Activated naive CD4-positive, alpha-beta T cell treated with anti-CD3 and anti-CD28 coated beads, Interleukin-2, amount 10 ng/mL, durations not matched to agents 7 days and 5 days (primary cell): ENCODE measurements at regions not wholly inside any gene's neighbourhood (a gene's known extent, or its start where the extent isn't known, plus 50 kb on each side); places are given as distances from the start of the nearest gene placed in this dataset.

ENCODE experiments used
- CTCF ChIA-PET: fragments of 350-600 bp; sonication (Branson Sonifier 250); formaldehyde crosslinking; loops from one replicate; lab custom pipeline; 2021; ENCODE audit warnings: antibody characterized with exemption; lab: Charles Lee
- DNase-seq: peaks from one replicate; pipeline ENCODE4 v3.0.0-alpha.2; 2020
- H3K27ac Mint-ChIP-seq: one replicate; pipeline ENCODE4 v1.8.0; 2021; ENCODE audit warnings: mild to moderate bottlenecking, moderate library complexity, mixed read lengths
- H3K27me3 Mint-ChIP-seq: one replicate; pipeline ENCODE4 v1.8.0; 2021; ENCODE audit warnings: mild to moderate bottlenecking, mixed read lengths
- H3K36me3 Mint-ChIP-seq: one replicate; pipeline ENCODE4 v1.8.0; 2021; ENCODE audit warnings: mixed read lengths
- H3K4me1 Mint-ChIP-seq: one replicate; pipeline ENCODE4 v1.8.0; 2021; ENCODE audit warnings: mixed read lengths
- H3K4me3 Mint-ChIP-seq: one replicate; pipeline ENCODE4 v1.8.0; 2021; ENCODE audit warnings: mild to moderate bottlenecking, moderate library complexity, mixed read lengths
- H3K9me3 Mint-ChIP-seq: one replicate; pipeline ENCODE4 v1.8.0; 2021; ENCODE audit warnings: mixed read lengths

DNA sequence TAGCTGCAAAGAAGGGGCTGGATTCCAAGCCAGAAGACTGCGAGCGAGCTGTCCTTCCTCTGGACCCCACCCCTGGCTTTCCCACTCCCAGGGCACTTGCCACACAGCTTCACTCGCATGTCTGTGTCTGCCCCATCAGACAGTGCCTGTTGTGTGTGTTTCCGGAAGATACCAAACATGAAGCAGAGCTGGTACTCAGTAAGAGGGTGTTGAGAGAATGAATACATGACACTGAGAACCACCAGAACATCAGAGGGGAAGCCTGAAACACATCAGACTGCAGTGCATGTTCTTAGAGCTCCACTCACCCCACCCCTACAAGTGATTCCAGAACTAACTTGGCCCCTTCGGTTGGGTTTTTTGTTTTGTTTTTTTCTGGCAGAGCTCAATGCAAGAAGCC lies 181.5 kb downstream of the TTC32 start:
- CTCF ChIA-PET = interaction anchor here (1.4 kb wide), 1 partner anchor 14 kb away, joined by 3 read pairs; no protein-coding TSS in a partner anchor

DNA sequence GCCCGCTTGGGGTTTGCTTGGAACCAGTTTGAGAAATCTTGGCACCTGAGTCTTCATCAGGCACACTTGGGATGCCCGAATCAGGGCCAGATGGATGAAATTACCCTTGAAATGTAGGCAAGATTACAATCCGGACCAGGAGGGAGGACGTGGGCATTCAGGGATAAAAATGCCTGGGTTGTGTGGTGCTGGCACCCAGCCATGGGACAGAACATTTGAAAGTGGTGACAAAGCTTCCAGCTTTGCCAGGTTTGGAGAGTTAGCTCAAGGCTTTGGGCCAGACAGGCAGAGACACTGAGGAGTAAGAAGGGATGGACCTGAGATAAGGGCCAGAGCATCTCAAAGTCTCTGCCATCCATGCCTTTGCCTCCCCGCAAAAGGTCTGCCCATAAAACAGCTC lies 182.2 kb downstream of the TTC32 start:
- DNase-seq = no peak
- no peak overlapping the region for H3K4me3 Mint-ChIP-seq
- no peak overlapping the region for H3K27ac Mint-ChIP-seq
- CTCF ChIA-PET = interaction anchor here (1.4 kb wide), 1 partner anchor 14 kb away, joined by 3 read pairs; no protein-coding TSS in a partner anchor
- H3K4me1 Mint-ChIP-seq = no peaks in the 10 kb centered on the region
- H3K9me3 Mint-ChIP-seq = no peaks in the 10 kb centered on the region
- H3K36me3 Mint-ChIP-seq = no peaks in the 10 kb centered on the region
- H3K27me3 Mint-ChIP-seq = peaks cover 6% of the 10 kb centered on the region

More for the DNA sequence above, 181.5 kb downstream of the TTC32 start:
- Mint-ChIP-seq H3K4me1 (no peaks in the 10 kb centered on the region), H3K27me3 (peaks cover 6% of the 10 kb centered on the region), H3K4me3 (no peak overlapping the region), H3K9me3 (no peaks in the 10 kb centered on the region), H3K36me3 (no peaks in the 10 kb centered on the region), H3K27ac (no peak overlapping the region)
- no peak for DNase-seq

DNA sequence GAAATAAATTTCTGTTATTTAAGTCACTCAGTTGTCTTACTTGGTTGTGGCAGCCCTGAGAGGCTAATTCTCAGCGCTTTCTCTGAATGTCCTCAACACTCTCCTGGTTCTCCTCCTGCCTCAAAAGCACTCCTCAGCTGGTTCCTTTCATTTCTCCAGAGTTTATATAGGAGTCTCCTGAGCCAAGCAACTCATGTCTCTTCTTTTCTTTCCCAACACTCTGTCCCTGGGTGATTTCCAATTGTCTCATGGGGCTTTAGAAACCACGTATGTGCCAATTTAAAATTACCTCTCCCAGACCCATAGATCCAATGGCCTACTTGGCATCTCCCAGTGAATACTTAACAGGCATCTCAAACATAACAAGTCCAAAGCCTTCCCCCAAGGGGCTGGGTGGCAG lies 184.3 kb downstream of the TTC32 start:
- no peak for DNase-seq
- Mint-ChIP-seq H3K36me3 (no peaks in the 10 kb centered on the region), H3K4me3 (no peak overlapping the region), H3K27me3 (peaks cover 9% of the 10 kb centered on the region), H3K4me1 (no peaks in the 10 kb centered on the region), H3K9me3 (no peaks in the 10 kb centered on the region), H3K27ac (no peak overlapping the region)
- CTCF ChIA-PET = no interaction called here

DNA sequence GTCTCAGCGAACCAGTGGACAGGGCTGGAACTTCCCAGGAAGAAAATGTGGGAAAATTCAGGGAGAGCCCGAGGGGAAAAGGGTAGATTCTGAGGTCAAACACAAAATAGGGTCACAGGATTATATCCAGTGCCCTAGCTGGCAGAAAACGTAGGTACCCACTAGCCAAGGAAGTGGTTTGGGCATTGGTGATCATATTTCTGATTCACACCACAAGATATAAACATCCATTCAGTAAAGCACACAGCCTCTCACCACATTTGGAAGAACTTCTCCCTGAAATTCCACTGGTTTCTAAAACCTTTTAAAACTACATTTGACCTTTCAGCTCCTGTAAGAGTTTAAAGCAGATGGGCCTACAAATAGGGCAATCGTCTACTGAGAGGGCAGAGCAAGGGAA lies 186.9 kb downstream of the TTC32 start:
- Mint-ChIP-seq H3K27me3 (peaks cover 9% of the 10 kb centered on the region), H3K27ac (no peak overlapping the region), H3K4me1 (no peaks in the 10 kb centered on the region), H3K9me3 (no peaks in the 10 kb centered on the region), H3K36me3 (no peaks in the 10 kb centered on the region), H3K4me3 (no peak overlapping the region)
- CTCF ChIA-PET = no interaction called here
- no peak for DNase-seq

DNA sequence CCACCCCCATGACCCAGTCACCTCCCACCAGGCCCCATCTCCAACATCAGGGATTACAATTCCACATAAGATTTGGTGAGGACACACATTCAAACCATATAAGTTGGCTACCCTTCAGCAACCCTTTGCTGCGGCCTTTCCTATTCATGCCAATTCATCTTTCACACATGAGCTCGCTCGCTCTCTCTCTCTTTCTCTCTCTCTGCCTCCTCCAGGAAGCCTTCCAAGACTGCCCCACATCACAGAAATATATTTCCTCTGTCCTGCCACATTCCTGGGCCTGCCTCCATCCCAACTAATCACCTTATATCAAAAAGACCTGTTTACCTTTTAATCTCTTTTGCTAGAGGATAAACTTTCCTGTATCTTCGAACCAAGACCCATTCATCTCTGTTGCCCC lies 188.9 kb downstream of the TTC32 start:
- no peak for DNase-seq
- Mint-ChIP-seq H3K27me3 (peaks cover 9% of the 10 kb centered on the region), H3K36me3 (no peaks in the 10 kb centered on the region), H3K27ac (no peak overlapping the region), H3K4me1 (no peaks in the 10 kb centered on the region), H3K4me3 (no peak overlapping the region), H3K9me3 (no peaks in the 10 kb centered on the region)
- CTCF ChIA-PET = no interaction called here

DNA sequence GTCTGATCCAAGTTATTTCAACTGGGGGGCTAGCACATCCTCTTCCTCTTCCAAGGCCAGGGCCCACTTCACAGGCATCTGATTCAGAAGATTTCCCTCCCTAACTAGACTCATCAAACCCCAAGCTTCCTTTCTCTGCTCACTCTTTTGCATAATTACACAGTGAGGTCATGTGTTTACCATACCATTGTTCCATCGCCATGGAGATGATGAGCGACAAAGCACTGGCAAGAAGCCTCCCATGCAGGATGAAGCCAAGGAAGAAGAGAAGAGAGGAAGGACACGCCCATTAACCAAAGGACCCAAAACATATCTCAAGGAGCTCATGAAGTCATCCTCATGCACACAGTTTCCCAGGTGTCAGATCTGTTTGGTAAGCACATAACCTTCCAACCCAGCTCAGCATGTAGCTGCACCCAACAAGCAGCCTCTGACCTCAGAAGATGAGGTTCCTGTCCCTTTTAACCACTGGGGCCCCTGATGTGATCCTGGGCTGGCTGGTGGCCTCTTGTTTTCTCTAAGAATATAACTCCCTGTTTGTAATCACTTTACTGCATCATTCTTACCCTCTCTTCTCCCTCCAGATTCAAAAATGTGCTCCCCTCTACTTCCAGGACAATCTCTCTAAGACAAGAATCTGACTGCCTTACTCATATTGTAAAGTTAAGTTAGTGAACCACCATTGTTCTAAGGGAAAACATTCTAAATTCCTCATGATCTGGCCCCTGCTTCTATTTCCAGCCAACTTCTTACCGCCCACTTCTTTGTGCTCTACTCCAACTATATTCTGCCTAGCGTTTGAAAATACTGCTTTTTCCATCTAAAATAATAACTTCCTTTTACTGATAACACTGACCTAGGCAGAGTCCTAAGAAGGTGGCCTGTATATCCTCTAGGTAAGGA lies 190.1 kb downstream of the TTC32 start:
- Mint-ChIP-seq H3K4me1 (no peaks in the 10 kb centered on the region), H3K27ac (no peak overlapping the region), H3K27me3 (peaks cover 7% of the 10 kb centered on the region), H3K36me3 (no peaks in the 10 kb centered on the region), H3K9me3 (no peaks in the 10 kb centered on the region), H3K4me3 (no peak overlapping the region)
- CTCF ChIA-PET = no interaction called here
- DNase-seq = no peak

DNA sequence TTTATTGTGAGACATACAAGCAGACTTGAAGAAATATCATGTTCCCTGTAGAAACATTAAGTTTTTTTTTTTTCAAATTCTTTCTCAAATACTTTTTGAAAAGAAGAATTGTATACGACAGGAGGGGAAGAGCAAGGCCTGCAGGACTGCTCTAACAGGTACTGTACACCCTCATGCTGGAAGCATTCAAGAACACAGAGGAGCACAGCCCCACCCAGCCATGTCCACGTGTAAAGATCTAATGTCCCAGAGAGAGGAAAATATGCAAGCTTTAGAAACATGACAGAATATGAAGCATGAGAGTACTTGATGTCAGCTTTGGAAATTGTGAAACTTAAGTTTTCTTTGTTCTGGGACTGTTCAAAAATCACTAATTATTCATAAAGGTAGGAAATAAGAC lies 191.6 kb downstream of the TTC32 start:
- DNase-seq = no peak
- Mint-ChIP-seq H3K9me3 (no peaks in the 10 kb centered on the region), H3K27ac (no peak overlapping the region), H3K4me1 (no peaks in the 10 kb centered on the region), H3K4me3 (no peak overlapping the region), H3K36me3 (no peaks in the 10 kb centered on the region), H3K27me3 (peaks cover 7% of the 10 kb centered on the region)
- CTCF ChIA-PET = interaction anchor here (0.6 kb wide), 1 partner anchor 226 kb away, joined by 3 read pairs; no protein-coding TSS in a partner anchor

DNA sequence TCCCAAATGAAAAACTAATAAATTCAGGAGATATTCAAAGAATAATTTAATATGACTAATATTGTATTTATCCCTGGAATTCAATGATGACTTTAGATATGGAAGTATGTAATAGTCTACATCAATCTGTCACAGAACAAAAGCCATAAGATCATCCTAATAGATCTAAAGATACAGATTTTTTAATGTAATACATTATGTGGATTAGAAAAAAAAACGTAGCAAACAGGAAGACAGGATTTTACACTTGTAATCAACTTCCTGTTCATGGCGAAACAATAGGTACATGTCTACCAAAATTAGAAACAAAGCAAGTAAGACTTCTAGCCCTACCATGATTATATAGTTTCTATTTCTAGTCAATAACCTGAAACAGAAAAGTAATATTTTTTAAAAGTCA lies 192.2 kb downstream of the TTC32 start:
- CTCF ChIA-PET = interaction anchor here (0.6 kb wide), 1 partner anchor 227 kb away, joined by 3 read pairs; no protein-coding TSS in a partner anchor

DNA sequence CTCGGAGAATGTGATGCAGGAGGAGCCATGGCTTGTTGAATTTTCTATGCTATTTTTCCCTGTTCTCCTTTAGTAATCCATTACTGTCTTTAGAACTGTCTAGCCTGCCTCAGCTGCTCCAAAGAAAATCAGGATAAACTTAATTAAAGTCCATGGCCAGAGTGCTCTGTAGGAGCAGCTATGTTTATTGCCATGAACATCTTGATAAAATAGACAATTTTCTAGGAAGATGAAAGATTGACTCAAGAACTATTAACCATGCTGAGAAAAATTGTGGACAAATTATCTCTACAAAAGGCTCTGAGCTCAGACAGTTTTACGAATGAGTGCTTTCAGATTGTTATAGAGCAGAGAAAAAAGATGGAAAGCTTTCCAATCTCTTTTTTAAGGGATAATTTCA lies 193.0 kb downstream of the TTC32 start:
- Mint-ChIP-seq H3K4me1 (no peaks in the 10 kb centered on the region), H3K4me3 (no peak overlapping the region), H3K27ac (no peak overlapping the region), H3K9me3 (no peaks in the 10 kb centered on the region), H3K36me3 (no peaks in the 10 kb centered on the region), H3K27me3 (peaks cover 7% of the 10 kb centered on the region)
- CTCF ChIA-PET = no interaction called here
- no peak for DNase-seq

More for the DNA sequence above, 192.2 kb downstream of the TTC32 start:
- Mint-ChIP-seq H3K4me1 (no peaks in the 10 kb centered on the region), H3K36me3 (no peaks in the 10 kb centered on the region), H3K27me3 (peaks cover 7% of the 10 kb centered on the region), H3K4me3 (no peak overlapping the region), H3K27ac (no peak overlapping the region), H3K9me3 (no peaks in the 10 kb centered on the region)
- DNase-seq = no peak

DNA sequence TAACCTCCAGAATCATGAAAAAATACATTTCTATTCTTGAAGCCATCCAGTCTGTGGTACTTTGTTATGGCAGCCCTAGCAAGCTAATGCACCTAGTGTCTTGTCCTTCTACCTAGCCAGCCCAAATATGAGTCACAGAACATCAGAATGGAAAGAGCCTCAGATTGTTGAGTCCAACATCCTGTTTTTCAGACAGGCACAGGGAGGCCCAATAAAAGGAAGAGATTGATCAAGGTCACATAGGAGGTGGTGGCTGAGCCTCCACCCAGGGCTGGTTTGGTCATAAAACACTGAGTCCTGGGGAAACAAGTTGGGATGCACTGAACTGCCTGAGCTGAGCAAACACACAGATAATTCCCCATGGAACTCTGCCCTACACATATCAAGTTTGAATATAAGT lies 195.5 kb downstream of the TTC32 start:
- Mint-ChIP-seq H3K27ac (no peak overlapping the region), H3K9me3 (no peaks in the 10 kb centered on the region), H3K27me3 (peaks cover 3% of the 10 kb centered on the region), H3K36me3 (no peaks in the 10 kb centered on the region), H3K4me3 (no peak overlapping the region), H3K4me1 (no peaks in the 10 kb centered on the region)
- CTCF ChIA-PET = no interaction called here
- no peak for DNase-seq

DNA sequence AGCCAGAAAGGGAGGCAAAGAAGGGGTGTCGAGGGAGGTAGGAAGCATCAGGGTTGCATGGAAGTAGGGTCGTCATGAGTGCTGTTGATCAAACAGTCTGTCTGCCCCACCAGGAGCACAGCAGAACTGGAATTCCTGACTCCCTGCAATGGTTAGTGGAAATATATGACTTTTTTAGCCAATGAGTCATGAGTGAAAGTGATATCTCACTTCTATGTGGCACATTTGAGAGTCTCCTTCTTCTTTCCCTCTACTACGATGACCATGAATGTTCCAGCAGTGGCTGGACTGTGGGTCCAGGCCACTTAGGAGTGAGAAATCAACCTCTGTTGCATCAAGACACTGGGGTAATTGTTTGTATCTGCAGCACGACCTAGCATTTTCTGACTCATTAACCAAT lies 199.5 kb downstream of the TTC32 start:
- CTCF ChIA-PET = no interaction called here
- no peaks in the 10 kb centered on the region for H3K36me3 Mint-ChIP-seq
- peaks cover 3% of the 10 kb centered on the region for H3K27me3 Mint-ChIP-seq
- DNase-seq = no peak
- no peak overlapping the region for H3K27ac Mint-ChIP-seq
- peaks cover 4% of the 10 kb centered on the region for H3K9me3 Mint-ChIP-seq
- no peak overlapping the region for H3K4me3 Mint-ChIP-seq
- H3K4me1 Mint-ChIP-seq = no peaks in the 10 kb centered on the region

DNA sequence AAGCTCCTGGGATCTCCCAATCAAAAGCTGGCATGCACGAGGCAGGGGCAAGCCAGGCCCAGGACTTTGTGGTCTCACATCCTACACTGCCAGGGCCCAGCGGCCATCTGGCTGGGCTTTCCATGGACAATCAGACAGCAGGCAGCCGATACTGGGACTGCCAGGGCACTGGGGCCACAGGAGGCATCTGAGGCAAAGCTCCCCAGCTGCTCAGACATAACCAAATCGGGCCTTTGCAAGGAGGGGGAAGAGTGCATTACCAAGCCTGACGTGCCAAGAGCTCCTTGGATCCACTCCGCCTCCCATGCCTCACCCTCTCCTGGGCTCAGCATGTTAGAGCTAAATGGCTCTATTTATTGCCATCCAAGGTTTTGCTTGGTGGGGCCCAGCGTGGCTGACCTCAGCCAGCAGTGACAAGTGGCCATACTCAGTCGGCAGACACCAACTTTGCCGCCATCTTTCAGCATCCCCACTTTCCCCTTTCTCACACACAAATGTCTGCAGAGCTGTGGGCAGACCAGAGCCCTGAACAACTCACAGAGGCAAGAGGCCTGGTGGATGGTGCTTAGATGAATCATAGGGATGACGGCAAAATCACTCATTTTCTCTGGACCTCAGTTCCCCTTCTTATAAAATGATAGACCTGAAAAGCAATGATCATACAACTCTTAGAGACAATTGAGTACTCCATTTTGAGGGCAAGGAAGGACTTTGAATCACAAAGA lies 200.8 kb downstream of the TTC32 start:
- Mint-ChIP-seq H3K27me3 (no peaks in the 10 kb centered on the region), H3K36me3 (no peaks in the 10 kb centered on the region), H3K4me1 (no peaks in the 10 kb centered on the region), H3K9me3 (peaks cover 4% of the 10 kb centered on the region), H3K27ac (no peak overlapping the region), H3K4me3 (no peak overlapping the region)
- CTCF ChIA-PET = no interaction called here
- DNase-seq = no peak

DNA sequence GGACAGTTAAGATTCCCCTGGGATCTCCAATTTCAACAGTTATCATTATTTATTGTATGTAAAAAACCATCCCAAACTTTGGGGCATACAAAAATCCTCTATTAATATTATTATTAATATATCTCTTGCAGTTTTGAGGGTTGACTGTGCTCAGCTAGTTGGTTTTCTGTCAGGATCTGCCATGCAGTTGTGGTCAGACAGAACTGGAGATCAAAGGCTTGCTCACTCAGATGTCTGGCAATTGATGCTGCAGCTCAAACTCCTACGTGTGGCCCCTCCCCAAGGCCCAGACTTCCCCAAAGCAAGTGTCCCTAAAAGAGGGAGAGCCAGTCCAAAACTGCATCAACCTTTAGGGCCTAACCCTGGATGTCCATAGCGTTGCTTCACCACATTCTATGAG lies 204.7 kb downstream of the TTC32 start:
- CTCF ChIA-PET = no interaction called here
- Mint-ChIP-seq H3K27ac (no peak overlapping the region), H3K9me3 (peaks cover 4% of the 10 kb centered on the region), H3K36me3 (no peaks in the 10 kb centered on the region), H3K27me3 (peaks cover 4% of the 10 kb centered on the region), H3K4me1 (no peaks in the 10 kb centered on the region), H3K4me3 (no peak overlapping the region)
- no peak for DNase-seq

DNA sequence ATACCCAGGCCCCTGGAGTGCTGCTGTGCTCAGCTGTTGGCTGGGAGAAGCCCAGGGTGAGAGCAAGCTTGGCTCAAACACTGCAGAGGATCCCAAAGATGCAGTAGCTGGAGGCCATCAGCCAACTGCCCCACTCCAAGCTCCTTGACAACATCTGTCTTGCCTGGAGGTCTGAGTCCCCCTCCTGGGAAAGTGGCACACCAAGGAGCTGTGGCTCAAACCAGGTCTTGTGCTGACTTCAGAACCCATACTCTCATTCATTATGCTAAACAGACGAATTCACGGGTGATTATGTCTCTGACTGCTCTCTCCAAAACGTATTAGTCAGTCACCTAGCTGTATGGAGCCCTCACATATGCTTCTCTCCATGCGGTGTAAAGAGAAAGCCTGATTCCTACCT lies 206.1 kb downstream of the TTC32 start:
- DNase-seq = no peak
- no peaks in the 10 kb centered on the region for H3K36me3 Mint-ChIP-seq
- CTCF ChIA-PET = no interaction called here
- H3K4me3 Mint-ChIP-seq = no peak overlapping the region
- peaks cover 4% of the 10 kb centered on the region for H3K9me3 Mint-ChIP-seq
- no peaks in the 10 kb centered on the region for H3K4me1 Mint-ChIP-seq
- peaks cover 4% of the 10 kb centered on the region for H3K27me3 Mint-ChIP-seq
- H3K27ac Mint-ChIP-seq = no peak overlapping the region

DNA sequence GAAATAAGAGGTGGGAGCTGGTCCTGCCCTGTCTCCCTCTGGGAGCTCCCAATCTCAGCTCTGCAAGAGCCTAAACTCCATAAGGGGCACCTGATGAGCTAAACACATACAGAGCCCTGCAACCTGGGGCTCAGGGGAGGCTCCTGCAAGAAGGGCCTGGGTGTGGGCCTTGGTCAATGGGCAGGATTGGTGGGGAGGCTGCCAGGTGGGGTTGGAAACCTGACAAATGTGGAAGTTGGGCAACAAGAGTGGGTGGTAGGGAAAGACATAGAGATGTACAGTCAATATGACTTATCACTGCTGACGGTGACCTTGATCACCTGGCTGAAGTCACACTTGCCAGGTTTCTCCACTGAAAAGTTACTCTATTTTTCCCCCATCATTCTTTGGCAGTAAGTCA lies 209.9 kb downstream of the TTC32 start:
- Mint-ChIP-seq H3K4me1 (no peaks in the 10 kb centered on the region), H3K4me3 (no peak overlapping the region), H3K36me3 (no peaks in the 10 kb centered on the region), H3K27me3 (peaks cover 7% of the 10 kb centered on the region), H3K27ac (no peak overlapping the region), H3K9me3 (no peaks in the 10 kb centered on the region)
- CTCF ChIA-PET = no interaction called here
- no peak for DNase-seq
